ENCODE measurements at regions not wholly inside any gene's neighbourhood (a gene's known extent, or its start where the extent isn't known, plus 50 kb on each side); places are given as distances from the start of the nearest gene placed in this dataset.
"Not testable (repeated sequence)": the region's sequence is repeated elsewhere in the genome, so short reads cannot be mapped to it uniquely, and the experiment has no call there.

GRCh38 chr5:166909040-166909439 is 1382.4 kb upstream of the WWC1 start:
- Mint-ChIP-seq H3K27me3 (no peaks in the 10 kb centered on the region), H3K4me3 (no peak overlapping the region), H3K9me3 (no peaks in the 10 kb centered on the region), H3K4me1 (no peaks in the 10 kb centered on the region), H3K36me3 (no peaks in the 10 kb centered on the region), H3K27ac (no peak overlapping the region)
- no peak for ATAC-seq

GRCh38 chr5:166909926-166910325 is 1381.5 kb upstream of the WWC1 start:
- no peak overlapping the region for H3K4me3 Mint-ChIP-seq
- H3K27me3 Mint-ChIP-seq, result no peaks in the 10 kb centered on the region
- no peaks in the 10 kb centered on the region for H3K9me3 Mint-ChIP-seq
- H3K4me1 Mint-ChIP-seq, result no peaks in the 10 kb centered on the region
- no peak for ATAC-seq
- no peaks in the 10 kb centered on the region for H3K36me3 Mint-ChIP-seq
- no peak overlapping the region for H3K27ac Mint-ChIP-seq

GRCh38 chr5:166910995-166911394 is 1380.5 kb upstream of the WWC1 start:
- H3K9me3 Mint-ChIP-seq, result no peaks in the 10 kb centered on the region
- ATAC-seq, result no peak
- no peaks in the 10 kb centered on the region for H3K36me3 Mint-ChIP-seq
- no peaks in the 10 kb centered on the region for H3K4me1 Mint-ChIP-seq
- H3K27me3 Mint-ChIP-seq, result no peaks in the 10 kb centered on the region
- no peak overlapping the region for H3K4me3 Mint-ChIP-seq
- no peak overlapping the region for H3K27ac Mint-ChIP-seq

GRCh38 chr5:166916021-166916420 is 1375.4 kb upstream of the WWC1 start:
- H3K36me3 Mint-ChIP-seq, result no peaks in the 10 kb centered on the region
- no peaks in the 10 kb centered on the region for H3K27me3 Mint-ChIP-seq
- H3K27ac Mint-ChIP-seq, result no peak overlapping the region
- H3K4me3 Mint-ChIP-seq, result no peak overlapping the region
- ATAC-seq, result no peak
- no peaks in the 10 kb centered on the region for H3K4me1 Mint-ChIP-seq
- peaks cover 6% of the 10 kb centered on the region for H3K9me3 Mint-ChIP-seq

GRCh38 chr5:166926138-166926537 is 1365.3 kb upstream of the WWC1 start:
- H3K4me3 Mint-ChIP-seq, result no peak overlapping the region
- H3K27me3 Mint-ChIP-seq, result no peaks in the 10 kb centered on the region
- no peak for ATAC-seq
- no peaks in the 10 kb centered on the region for H3K36me3 Mint-ChIP-seq
- H3K27ac Mint-ChIP-seq, result no peak overlapping the region
- no peaks in the 10 kb centered on the region for H3K4me1 Mint-ChIP-seq
- peaks cover 12% of the 10 kb centered on the region for H3K9me3 Mint-ChIP-seq

- not testable (repeated sequence) for ATAC-seq, H3K4me3 Mint-ChIP-seq, H3K36me3 Mint-ChIP-seq, H3K27ac Mint-ChIP-seq, H3K27me3 Mint-ChIP-seq, H3K4me1 Mint-ChIP-seq
- H3K9me3 Mint-ChIP-seq, result peaks cover 12% of the 10 kb centered on the region
These were observed 1364.5 kb upstream of the WWC1 start for GRCh38 chr5:166926806-166927475.

- H3K36me3 Mint-ChIP-seq, result no peaks in the 10 kb centered on the region
These were observed 1355.1 kb upstream of the WWC1 start for GRCh38 chr5:166936351-166936750.

GRCh38 chr5:166938071-166938470 is 1353.4 kb upstream of the WWC1 start:
- no peak for ATAC-seq
- Mint-ChIP-seq H3K4me1 (no peaks in the 10 kb centered on the region), H3K9me3 (peaks cover 2% of the 10 kb centered on the region), H3K27ac (no peak overlapping the region), H3K27me3 (no peaks in the 10 kb centered on the region), H3K36me3 (no peaks in the 10 kb centered on the region), H3K4me3 (no peak overlapping the region)

More at GRCh38 chr5:166936351-166936750, 1355.1 kb upstream of the WWC1 start:
- no peak overlapping the region for H3K4me3 Mint-ChIP-seq
- ATAC-seq, result no peak
- H3K4me1 Mint-ChIP-seq, result no peaks in the 10 kb centered on the region
- H3K27me3 Mint-ChIP-seq, result no peaks in the 10 kb centered on the region
- H3K27ac Mint-ChIP-seq, result no peak overlapping the region
- H3K9me3 Mint-ChIP-seq, result no peaks in the 10 kb centered on the region

GRCh38 chr5:166942948-166943347 is 1348.5 kb upstream of the WWC1 start:
- H3K36me3 Mint-ChIP-seq, result no peaks in the 10 kb centered on the region
- no peaks in the 10 kb centered on the region for H3K4me1 Mint-ChIP-seq
- H3K4me3 Mint-ChIP-seq, result no peak overlapping the region
- H3K27ac Mint-ChIP-seq, result no peak overlapping the region
- peaks cover 3% of the 10 kb centered on the region for H3K9me3 Mint-ChIP-seq
- no peak for ATAC-seq
- H3K27me3 Mint-ChIP-seq, result no peaks in the 10 kb centered on the region

- no peaks in the 10 kb centered on the region for H3K27me3 Mint-ChIP-seq
- H3K27ac Mint-ChIP-seq, result no peak overlapping the region
- peaks cover 10% of the 10 kb centered on the region for H3K9me3 Mint-ChIP-seq
- no peaks in the 10 kb centered on the region for H3K36me3 Mint-ChIP-seq
- no peak overlapping the region for H3K4me3 Mint-ChIP-seq
- no peaks in the 10 kb centered on the region for H3K4me1 Mint-ChIP-seq
- ATAC-seq, result no peak
These were observed 1344.4 kb upstream of the WWC1 start for GRCh38 chr5:166947045-166947444.

- H3K36me3 Mint-ChIP-seq, result no peaks in the 10 kb centered on the region
- no peak overlapping the region for H3K27ac Mint-ChIP-seq
- no peaks in the 10 kb centered on the region for H3K4me1 Mint-ChIP-seq
- ATAC-seq, result no peak
- peaks cover 7% of the 10 kb centered on the region for H3K9me3 Mint-ChIP-seq
- no peaks in the 10 kb centered on the region for H3K27me3 Mint-ChIP-seq
- H3K4me3 Mint-ChIP-seq, result no peak overlapping the region
These were observed 1342.8 kb upstream of the WWC1 start for GRCh38 chr5:166948679-166949078.

GRCh38 chr5:166952048-166952447 is 1339.4 kb upstream of the WWC1 start:
- ATAC-seq, result no peak
- H3K27ac Mint-ChIP-seq, result no peak overlapping the region
- H3K27me3 Mint-ChIP-seq, result no peaks in the 10 kb centered on the region
- H3K4me1 Mint-ChIP-seq, result no peaks in the 10 kb centered on the region
- no peak overlapping the region for H3K4me3 Mint-ChIP-seq
- no peaks in the 10 kb centered on the region for H3K36me3 Mint-ChIP-seq
- peaks cover 7% of the 10 kb centered on the region for H3K9me3 Mint-ChIP-seq

- Mint-ChIP-seq H3K4me3 (no peak overlapping the region), H3K9me3 (peaks cover 3% of the 10 kb centered on the region), H3K4me1 (no peaks in the 10 kb centered on the region), H3K36me3 (no peaks in the 10 kb centered on the region), H3K27ac (no peak overlapping the region), H3K27me3 (no peaks in the 10 kb centered on the region)
- no peak for ATAC-seq
These were observed 1333.7 kb upstream of the WWC1 start for GRCh38 chr5:166957782-166958181.

GRCh38 chr5:166959766-166960165 is 1331.7 kb upstream of the WWC1 start:
- no peaks in the 10 kb centered on the region for H3K27me3 Mint-ChIP-seq
- no peak overlapping the region for H3K4me3 Mint-ChIP-seq
- no peaks in the 10 kb centered on the region for H3K4me1 Mint-ChIP-seq
- ATAC-seq, result no peak
- H3K27ac Mint-ChIP-seq, result no peak overlapping the region
- no peaks in the 10 kb centered on the region for H3K36me3 Mint-ChIP-seq
- H3K9me3 Mint-ChIP-seq, result peaks cover 9% of the 10 kb centered on the region

GRCh38 chr5:166961028-166961427 is 1330.4 kb upstream of the WWC1 start:
- ATAC-seq, result no peak
- Mint-ChIP-seq H3K4me3 (no peak overlapping the region), H3K36me3 (no peaks in the 10 kb centered on the region), H3K4me1 (no peaks in the 10 kb centered on the region), H3K27ac (no peak overlapping the region), H3K9me3 (peaks cover 11% of the 10 kb centered on the region), H3K27me3 (no peaks in the 10 kb centered on the region)

GRCh38 chr5:166961913-166962312 is 1329.5 kb upstream of the WWC1 start:
- Mint-ChIP-seq H3K4me3 (no peak overlapping the region), H3K9me3 (peaks cover 13% of the 10 kb centered on the region), H3K4me1 (no peaks in the 10 kb centered on the region), H3K36me3 (no peaks in the 10 kb centered on the region), H3K27me3 (no peaks in the 10 kb centered on the region), H3K27ac (no peak overlapping the region)
- ATAC-seq, result no peak

- Mint-ChIP-seq H3K27ac (no peak overlapping the region), H3K9me3 (peaks cover 10% of the 10 kb centered on the region), H3K4me1 (no peaks in the 10 kb centered on the region), H3K27me3 (no peaks in the 10 kb centered on the region), H3K36me3 (no peaks in the 10 kb centered on the region), H3K4me3 (no peak overlapping the region)
- no peak for ATAC-seq
These were observed 1329.0 kb upstream of the WWC1 start for GRCh38 chr5:166962461-166962860.
